K562 (cell line): ENCODE measurements at regions not wholly inside any gene's neighbourhood (a gene's known extent, or its start where the extent isn't known, plus 50 kb on each side); places are given as distances from the start of the nearest gene placed in this dataset.

Source experiments
- CBX1 ChIP-seq: sonication (generic); IDR thresholded peaks from 2 replicates; pipeline ENCODE4 v1.6.1; 2016; ENCODE audit warnings: antibody characterized with exemption, low read depth, mild to moderate bottlenecking
- EZH2 ChIP-seq: IDR thresholded peaks from 2 replicates; pipeline ENCODE4 v1.6.1; 2012; ENCODE audit warnings: low read depth, mild to moderate bottlenecking, inconsistent platforms, low read length, borderline replicate concordance
- FOXA1 ChIP-seq: fragments of 450-650 bp; IDR thresholded peaks from 2 replicates; pipeline ENCODE4 v1.6.1; 2016; ENCODE audit warnings: mild to moderate bottlenecking, borderline replicate concordance
- FOXP1 ChIP-seq: sonication (generic); formaldehyde crosslinking; IDR thresholded peaks from 2 replicates; pipeline ENCODE4 v1.8.0; 2022; ENCODE audit warnings: mild to moderate bottlenecking, missing genetic modification reagents
- MYC ChIP-seq, 2 experiments: fragments of 250-450 bp in 1 of 2; sonication (Bioruptor Pico) in 1 of 2; IDR thresholded peaks; 2 replicates each; pipeline versions ENCODE4 v1.5.1 to v1.6.1; 2012 to 2021; ENCODE audit warnings: low read depth in 2 of 2, borderline replicate concordance in 1 of 2, improper control_type of control experiment in 1 of 2, low read length in 1 of 2, mild to moderate bottlenecking in 1 of 2, moderate library complexity in 1 of 2
- ZFX ChIP-seq: sonication (generic); formaldehyde crosslinking; IDR thresholded peaks from 2 replicates; pipeline ENCODE4 v1.8.0; 2022; ENCODE audit warnings: mild to moderate bottlenecking, missing genetic modification reagents, moderate library complexity
- ZNF224 ChIP-seq: sonication (generic); formaldehyde crosslinking; IDR thresholded peaks from 2 replicates; pipeline ENCODE4 v1.8.0; 2022; ENCODE audit warnings: mild to moderate bottlenecking, missing genetic modification reagents
- TF ChIP-seq, protein P1 (sequence below): sonication (generic); formaldehyde crosslinking; IDR thresholded peaks from 2 replicates; pipeline ENCODE4 v1.8.1; 2022; ENCODE audit warnings: missing genetic modification reagents
- TF ChIP-seq, protein P2 (sequence below), 3 experiments: IDR thresholded peaks in 2 of 3; conservative IDR thresholded peaks in 1 of 3; 2 replicates each; pipeline ENCODE4 v1.5.1; 2011 to 2012; ENCODE audit warnings: low read length in 3 of 3, mild to moderate bottlenecking in 3 of 3, control low read depth in 2 of 3, improper control_type of control experiment in 1 of 3, inconsistent platforms in 1 of 3, low read depth in 1 of 3, mixed read lengths in 1 of 3, moderate library complexity in 1 of 3; ENCODE audit not compliant: insufficient read depth in 2 of 3
- TF ChIP-seq, protein P3 (sequence below): sonication (generic); formaldehyde crosslinking; IDR thresholded peaks from 2 replicates; pipeline ENCODE4 v1.8.1; 2023; ENCODE audit warnings: mild to moderate bottlenecking, missing genetic modification reagents, moderate library complexity
- TF ChIP-seq, protein P4 (sequence below): IDR thresholded peaks from 2 replicates; pipeline ENCODE4 v1.6.1; 2012; ENCODE audit warnings: low read depth, low read length, improper control_type of control experiment, borderline replicate concordance
- TF ChIP-seq, protein P5 (sequence below), 2 experiments: fragments of 450-650 bp; formaldehyde crosslinking in 1 of 2; IDR thresholded peaks; 2 replicates each; pipeline versions ENCODE4 v1.4.0 to v1.6.1; 2014 to 2020; ENCODE audit warnings: mild to moderate bottlenecking in 2 of 2, borderline replicate concordance in 1 of 2, low read depth in 1 of 2

DNA sequence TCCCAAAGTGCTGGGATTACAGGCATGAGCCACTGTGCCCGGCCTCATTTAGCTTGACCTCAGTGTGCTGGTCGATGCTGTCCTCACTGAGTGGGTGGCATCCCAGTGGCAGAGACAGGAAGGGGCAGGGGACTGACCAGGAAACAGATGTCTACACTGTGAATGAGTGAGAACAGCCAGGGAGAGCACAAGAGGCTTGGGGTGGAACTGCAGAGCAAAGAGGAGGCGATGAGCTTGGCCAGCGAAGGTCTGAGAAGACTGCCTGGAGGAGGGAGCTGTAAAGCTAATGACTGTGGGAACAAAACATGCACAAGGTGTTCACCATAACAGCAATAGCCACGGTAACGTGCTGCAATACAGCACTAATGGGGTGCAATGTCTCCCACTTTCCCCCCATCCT is 57.2 kb upstream of the BEGAIN start:
- TF ChIP-seq, protein P1, sequence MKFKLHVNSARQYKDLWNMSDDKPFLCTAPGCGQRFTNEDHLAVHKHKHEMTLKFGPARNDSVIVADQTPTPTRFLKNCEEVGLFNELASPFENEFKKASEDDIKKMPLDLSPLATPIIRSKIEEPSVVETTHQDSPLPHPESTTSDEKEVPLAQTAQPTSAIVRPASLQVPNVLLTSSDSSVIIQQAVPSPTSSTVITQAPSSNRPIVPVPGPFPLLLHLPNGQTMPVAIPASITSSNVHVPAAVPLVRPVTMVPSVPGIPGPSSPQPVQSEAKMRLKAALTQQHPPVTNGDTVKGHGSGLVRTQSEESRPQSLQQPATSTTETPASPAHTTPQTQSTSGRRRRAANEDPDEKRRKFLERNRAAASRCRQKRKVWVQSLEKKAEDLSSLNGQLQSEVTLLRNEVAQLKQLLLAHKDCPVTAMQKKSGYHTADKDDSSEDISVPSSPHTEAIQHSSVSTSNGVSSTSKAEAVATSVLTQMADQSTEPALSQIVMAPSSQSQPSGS, result no peak
- TF ChIP-seq EZH2 (no peak), CBX1 (no peak), MYC (IDR thresholded peaks at IDR 0.05; ENCODE audit: low read depth, low read length) (no peak), MYC (CRISPR knock-in tag; IDR thresholded peaks at IDR 0.05; ENCODE audit: borderline replicate concordance, low read depth) (no peak), FOXA1 (no peak), ZNF224 (CRISPR knock-in tag) (no peak), FOXP1 (no peak), ZFX (CRISPR knock-in tag) (no peak)
- TF ChIP-seq, protein P2, sequence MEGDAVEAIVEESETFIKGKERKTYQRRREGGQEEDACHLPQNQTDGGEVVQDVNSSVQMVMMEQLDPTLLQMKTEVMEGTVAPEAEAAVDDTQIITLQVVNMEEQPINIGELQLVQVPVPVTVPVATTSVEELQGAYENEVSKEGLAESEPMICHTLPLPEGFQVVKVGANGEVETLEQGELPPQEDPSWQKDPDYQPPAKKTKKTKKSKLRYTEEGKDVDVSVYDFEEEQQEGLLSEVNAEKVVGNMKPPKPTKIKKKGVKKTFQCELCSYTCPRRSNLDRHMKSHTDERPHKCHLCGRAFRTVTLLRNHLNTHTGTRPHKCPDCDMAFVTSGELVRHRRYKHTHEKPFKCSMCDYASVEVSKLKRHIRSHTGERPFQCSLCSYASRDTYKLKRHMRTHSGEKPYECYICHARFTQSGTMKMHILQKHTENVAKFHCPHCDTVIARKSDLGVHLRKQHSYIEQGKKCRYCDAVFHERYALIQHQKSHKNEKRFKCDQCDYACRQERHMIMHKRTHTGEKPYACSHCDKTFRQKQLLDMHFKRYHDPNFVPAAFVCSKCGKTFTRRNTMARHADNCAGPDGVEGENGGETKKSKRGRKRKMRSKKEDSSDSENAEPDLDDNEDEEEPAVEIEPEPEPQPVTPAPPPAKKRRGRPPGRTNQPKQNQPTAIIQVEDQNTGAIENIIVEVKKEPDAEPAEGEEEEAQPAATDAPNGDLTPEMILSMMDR (IDR thresholded peaks at IDR 0.05 in 2 of 3, conservative IDR thresholded peaks at IDR 0.05 in 1 of 3; ENCODE audit: insufficient read depth in 2 of 3, low read depth in 1 of 3, low read length in 3 of 3), result no peak
- TF ChIP-seq, protein P3, sequence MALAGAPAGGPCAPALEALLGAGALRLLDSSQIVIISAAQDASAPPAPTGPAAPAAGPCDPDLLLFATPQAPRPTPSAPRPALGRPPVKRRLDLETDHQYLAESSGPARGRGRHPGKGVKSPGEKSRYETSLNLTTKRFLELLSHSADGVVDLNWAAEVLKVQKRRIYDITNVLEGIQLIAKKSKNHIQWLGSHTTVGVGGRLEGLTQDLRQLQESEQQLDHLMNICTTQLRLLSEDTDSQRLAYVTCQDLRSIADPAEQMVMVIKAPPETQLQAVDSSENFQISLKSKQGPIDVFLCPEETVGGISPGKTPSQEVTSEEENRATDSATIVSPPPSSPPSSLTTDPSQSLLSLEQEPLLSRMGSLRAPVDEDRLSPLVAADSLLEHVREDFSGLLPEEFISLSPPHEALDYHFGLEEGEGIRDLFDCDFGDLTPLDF, result no peak
- TF ChIP-seq, protein P4, sequence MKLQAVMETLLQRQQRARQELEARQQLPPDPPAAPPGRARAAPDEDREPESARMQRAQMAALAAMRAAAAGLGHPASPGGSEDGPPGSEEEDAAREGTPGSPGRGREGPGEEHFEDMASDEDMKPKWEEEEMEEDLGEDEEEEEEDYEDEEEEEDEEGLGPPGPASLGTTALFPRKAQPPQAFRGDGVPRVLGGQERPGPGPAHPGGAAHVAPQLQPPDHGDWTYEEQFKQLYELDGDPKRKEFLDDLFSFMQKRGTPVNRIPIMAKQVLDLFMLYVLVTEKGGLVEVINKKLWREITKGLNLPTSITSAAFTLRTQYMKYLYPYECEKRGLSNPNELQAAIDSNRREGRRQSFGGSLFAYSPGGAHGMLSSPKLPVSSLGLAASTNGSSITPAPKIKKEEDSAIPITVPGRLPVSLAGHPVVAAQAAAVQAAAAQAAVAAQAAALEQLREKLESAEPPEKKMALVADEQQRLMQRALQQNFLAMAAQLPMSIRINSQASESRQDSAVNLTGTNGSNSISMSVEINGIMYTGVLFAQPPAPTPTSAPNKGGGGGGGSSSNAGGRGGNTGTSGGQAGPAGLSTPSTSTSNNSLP, result no peak
- TF ChIP-seq, protein P5, sequence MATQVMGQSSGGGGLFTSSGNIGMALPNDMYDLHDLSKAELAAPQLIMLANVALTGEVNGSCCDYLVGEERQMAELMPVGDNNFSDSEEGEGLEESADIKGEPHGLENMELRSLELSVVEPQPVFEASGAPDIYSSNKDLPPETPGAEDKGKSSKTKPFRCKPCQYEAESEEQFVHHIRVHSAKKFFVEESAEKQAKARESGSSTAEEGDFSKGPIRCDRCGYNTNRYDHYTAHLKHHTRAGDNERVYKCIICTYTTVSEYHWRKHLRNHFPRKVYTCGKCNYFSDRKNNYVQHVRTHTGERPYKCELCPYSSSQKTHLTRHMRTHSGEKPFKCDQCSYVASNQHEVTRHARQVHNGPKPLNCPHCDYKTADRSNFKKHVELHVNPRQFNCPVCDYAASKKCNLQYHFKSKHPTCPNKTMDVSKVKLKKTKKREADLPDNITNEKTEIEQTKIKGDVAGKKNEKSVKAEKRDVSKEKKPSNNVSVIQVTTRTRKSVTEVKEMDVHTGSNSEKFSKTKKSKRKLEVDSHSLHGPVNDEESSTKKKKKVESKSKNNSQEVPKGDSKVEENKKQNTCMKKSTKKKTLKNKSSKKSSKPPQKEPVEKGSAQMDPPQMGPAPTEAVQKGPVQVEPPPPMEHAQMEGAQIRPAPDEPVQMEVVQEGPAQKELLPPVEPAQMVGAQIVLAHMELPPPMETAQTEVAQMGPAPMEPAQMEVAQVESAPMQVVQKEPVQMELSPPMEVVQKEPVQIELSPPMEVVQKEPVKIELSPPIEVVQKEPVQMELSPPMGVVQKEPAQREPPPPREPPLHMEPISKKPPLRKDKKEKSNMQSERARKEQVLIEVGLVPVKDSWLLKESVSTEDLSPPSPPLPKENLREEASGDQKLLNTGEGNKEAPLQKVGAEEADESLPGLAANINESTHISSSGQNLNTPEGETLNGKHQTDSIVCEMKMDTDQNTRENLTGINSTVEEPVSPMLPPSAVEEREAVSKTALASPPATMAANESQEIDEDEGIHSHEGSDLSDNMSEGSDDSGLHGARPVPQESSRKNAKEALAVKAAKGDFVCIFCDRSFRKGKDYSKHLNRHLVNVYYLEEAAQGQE (IDR thresholded peaks at IDR 0.05; ENCODE audit: borderline replicate concordance), result no peak
- TF ChIP-seq, protein P5 (CRISPR knock-in tag; IDR thresholded peaks at IDR 0.05; ENCODE audit: low read depth), result no peak
